ENCODE measurements at regions not wholly inside any gene's neighbourhood (a gene's known extent, or its start where the extent isn't known, plus 50 kb on each side); places are given as distances from the start of the nearest gene placed in this dataset.

- no peak overlapping the region for H3K4me3 ChIP-seq (ENCODE audit: low read depth, low read length)
Measured at GRCh38 chr6:146944077-146944476, 260.1 kb upstream of the STXBP5 start.

GRCh38 chr6:146944809-146945208 lies 259.4 kb upstream of the STXBP5 start:
- TF ChIP-seq CTCF (IDR thresholded peaks at IDR 0.05; ENCODE audit: low read depth, low read length): no peak
- H3K4me3 ChIP-seq (ENCODE audit: low read depth, low read length): no peak overlapping the region

More at GRCh38 chr6:146944077-146944476, 260.1 kb upstream of the STXBP5 start:
- TF ChIP-seq CTCF (IDR thresholded peaks at IDR 0.05; ENCODE audit: low read depth, low read length): no peak

- no peak for TF ChIP-seq CTCF (IDR thresholded peaks at IDR 0.05; ENCODE audit: low read depth, low read length)
Measured at GRCh38 chr6:146946559-146946958, 257.7 kb upstream of the STXBP5 start.

GRCh38 chr6:146948790-146949342 lies 255.4 kb upstream of the STXBP5 start:
- TF ChIP-seq CTCF (IDR thresholded peaks at IDR 0.05; ENCODE audit: low read depth, low read length): no peak

More at GRCh38 chr6:146946559-146946958, 257.7 kb upstream of the STXBP5 start:
- no peak overlapping the region for H3K4me3 ChIP-seq (ENCODE audit: low read depth, low read length)

GRCh38 chr6:146949425-146949824 lies 254.8 kb upstream of the STXBP5 start:
- no peak for TF ChIP-seq CTCF (IDR thresholded peaks at IDR 0.05; ENCODE audit: low read depth, low read length)
- H3K4me3 ChIP-seq (ENCODE audit: low read depth, low read length): no peak overlapping the region

More at GRCh38 chr6:146948790-146949342, 255.4 kb upstream of the STXBP5 start:
- no peak overlapping the region for H3K4me3 ChIP-seq (ENCODE audit: low read depth, low read length)

GRCh38 chr6:146950351-146950835 lies 253.8 kb upstream of the STXBP5 start:
- H3K4me3 ChIP-seq (ENCODE audit: low read depth, low read length): no peak overlapping the region
- TF ChIP-seq CTCF (IDR thresholded peaks at IDR 0.05; ENCODE audit: low read depth, low read length): no peak

- no peak for TF ChIP-seq CTCF (IDR thresholded peaks at IDR 0.05; ENCODE audit: low read depth, low read length)
- no peak overlapping the region for H3K4me3 ChIP-seq (ENCODE audit: low read depth, low read length)
Measured at GRCh38 chr6:146955570-146955969, 248.6 kb upstream of the STXBP5 start.

Measured in WI38 (cell line).